Osteoblast (primary cell): ENCODE measurements at regions not wholly inside any gene's neighbourhood (a gene's known extent, or its start where the extent isn't known, plus 50 kb on each side); places are given as distances from the start of the nearest gene placed in this dataset.
A peak's percentile ranks its signal among the peaks of the same experiment; 100 is the strongest.

ENCODE experiments used
- DNase-seq: peaks from one replicate; pipeline ENCODE4 v3.0.0; 2011; ENCODE audit warnings: low spot score, mixed read lengths; ENCODE audit not compliant: insufficient read length; ENCODE audit errors: missing footprints
- H2AFZ ChIP-seq: 2 replicates; pipeline ENCODE4 v1.6.0; 2011; ENCODE audit warnings: mild to moderate bottlenecking, low read length
- H3K27ac ChIP-seq: 2 replicates; pipeline ENCODE4 v1.5.1; 2011; ENCODE audit warnings: mild to moderate bottlenecking, low read depth, low read length, moderate library complexity
- H3K27me3 ChIP-seq: 2 replicates; pipeline ENCODE4 v1.6.0; 2012; ENCODE audit warnings: mild to moderate bottlenecking, control low read depth, inconsistent platforms, low read length, moderate library complexity; ENCODE audit not compliant: insufficient read depth
- H3K36me3 ChIP-seq: 2 replicates; pipeline ENCODE4 v1.5.1; 2011; ENCODE audit warnings: mild to moderate bottlenecking, low read length, control low read depth, moderate library complexity; ENCODE audit not compliant: insufficient read depth
- H3K4me1 ChIP-seq: 2 replicates; pipeline ENCODE4 v1.5.1; 2011; ENCODE audit warnings: mild to moderate bottlenecking, low read length, control low read depth, moderate library complexity; ENCODE audit not compliant: insufficient read depth
- H3K4me2 ChIP-seq: 2 replicates; pipeline ENCODE4 v1.6.0; 2011; ENCODE audit warnings: mild to moderate bottlenecking, low read length; ENCODE audit not compliant: insufficient read depth
- H3K4me3 ChIP-seq: fragments of 200-600 bp; sonication (generic); 3 replicates; pipeline ENCODE4 v1.5.1; 2012; ENCODE audit warnings: mild to moderate bottlenecking, low read length, inconsistent platforms; ENCODE audit not compliant: insufficient read depth
- H3K79me2 ChIP-seq: 2 replicates; pipeline ENCODE4 v1.6.0; 2012; ENCODE audit warnings: mild to moderate bottlenecking, low read length, control low read depth, inconsistent platforms; ENCODE audit not compliant: insufficient read depth
- H3K9me3 ChIP-seq: 2 replicates; pipeline ENCODE4 v1.5.1; 2011; ENCODE audit warnings: low read depth, low read length, control low read depth
- H4K20me1 ChIP-seq: 2 replicates; pipeline ENCODE4 v1.6.0; 2012; ENCODE audit warnings: mild to moderate bottlenecking, low read length, control low read depth; ENCODE audit not compliant: insufficient read depth
- CTCF ChIP-seq: IDR thresholded peaks from 2 replicates; pipeline ENCODE4 v1.5.1; 2011; ENCODE audit warnings: mild to moderate bottlenecking, low read depth, low read length, moderate library complexity; ENCODE audit errors: extremely low read depth

GRCh38 chr6:130520801-130521200 is 155.0 kb downstream of the TMEM200A start:
- H3K36me3 ChIP-seq, result no peaks in the 10 kb centered on the region
- no peak overlapping the region for H3K4me3 ChIP-seq
- H3K4me1 ChIP-seq, result peaks cover 5% of the 10 kb centered on the region
- DNase-seq, result peak; percentile 11
- no peaks in the 10 kb centered on the region for H4K20me1 ChIP-seq
- H3K9me3 ChIP-seq, result no peaks in the 10 kb centered on the region
- no peak overlapping the region for H2AFZ ChIP-seq
- TF ChIP-seq CTCF, result no peak
- no peaks in the 10 kb centered on the region for H3K79me2 ChIP-seq
- H3K27me3 ChIP-seq, result no peaks in the 10 kb centered on the region
- no peak overlapping the region for H3K4me2 ChIP-seq
- no peak overlapping the region for H3K27ac ChIP-seq

GRCh38 chr6:130524552-130524951 is 158.7 kb downstream of the TMEM200A start:
- Histone ChIP-seq H2AFZ (no peak overlapping the region), H3K27me3 (no peaks in the 10 kb centered on the region), H3K4me1 (peaks cover 5% of the 10 kb centered on the region)

GRCh38 chr6:130525408-130525807 is 159.6 kb downstream of the TMEM200A start:
- no peaks in the 10 kb centered on the region for H3K9me3 ChIP-seq
- H3K4me3 ChIP-seq, result no peak overlapping the region
- H3K4me1 ChIP-seq, result peaks cover 1% of the 10 kb centered on the region
- H3K27me3 ChIP-seq, result no peaks in the 10 kb centered on the region
- H3K36me3 ChIP-seq, result no peaks in the 10 kb centered on the region
- no peaks in the 10 kb centered on the region for H3K79me2 ChIP-seq
- H3K4me2 ChIP-seq, result no peak overlapping the region
- no peak for TF ChIP-seq CTCF
- H4K20me1 ChIP-seq, result no peaks in the 10 kb centered on the region
- H2AFZ ChIP-seq, result no peak overlapping the region
- no peak for DNase-seq
- H3K27ac ChIP-seq, result no peak overlapping the region

More at GRCh38 chr6:130524552-130524951, 158.7 kb downstream of the TMEM200A start:
- H3K27ac ChIP-seq, result no peak overlapping the region
- no peaks in the 10 kb centered on the region for H4K20me1 ChIP-seq
- no peaks in the 10 kb centered on the region for H3K79me2 ChIP-seq
- no peak overlapping the region for H3K4me3 ChIP-seq
- no peak overlapping the region for H3K4me2 ChIP-seq
- no peaks in the 10 kb centered on the region for H3K9me3 ChIP-seq
- H3K36me3 ChIP-seq, result no peaks in the 10 kb centered on the region
- TF ChIP-seq CTCF, result no peak
- DNase-seq, result no peak

- no peaks in the 10 kb centered on the region for H3K36me3 ChIP-seq
- H2AFZ ChIP-seq, result no peak overlapping the region
- H3K4me1 ChIP-seq, result no peaks in the 10 kb centered on the region
- H3K79me2 ChIP-seq, result no peaks in the 10 kb centered on the region
- no peak for TF ChIP-seq CTCF
- H3K9me3 ChIP-seq, result no peaks in the 10 kb centered on the region
- H3K4me3 ChIP-seq, result no peak overlapping the region
- no peaks in the 10 kb centered on the region for H3K27me3 ChIP-seq
- H4K20me1 ChIP-seq, result no peaks in the 10 kb centered on the region
- no peak overlapping the region for H3K27ac ChIP-seq
- DNase-seq, result no peak
- no peak overlapping the region for H3K4me2 ChIP-seq
These were observed 160.6 kb downstream of the TMEM200A start for GRCh38 chr6:130526466-130526865.
